ENCODE measurements at regions not wholly inside any gene's neighbourhood (a gene's known extent, or its start where the extent isn't known, plus 50 kb on each side); places are given as distances from the start of the nearest gene placed in this dataset.

DNA sequence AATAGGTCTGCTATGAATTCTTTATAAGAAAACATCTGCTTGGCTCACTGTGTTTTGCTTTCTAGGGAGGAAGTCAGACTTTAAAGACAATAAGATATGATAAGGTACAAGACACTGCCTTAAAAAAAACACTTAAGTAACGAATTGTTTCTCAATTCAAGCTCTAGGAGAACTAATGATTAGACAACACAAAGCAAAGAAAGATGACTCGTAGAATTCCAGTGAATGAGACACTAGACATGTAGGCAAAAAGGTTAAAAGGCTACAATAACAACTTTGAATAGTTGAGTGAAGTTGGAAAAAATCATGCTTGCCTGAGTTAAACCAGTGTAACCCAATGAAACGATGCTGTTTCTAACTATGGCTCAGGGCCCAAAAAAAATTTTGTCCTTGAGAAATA lies 344.4 kb upstream of the ACTRT1 start:
- TF ChIP-seq, protein P1, sequence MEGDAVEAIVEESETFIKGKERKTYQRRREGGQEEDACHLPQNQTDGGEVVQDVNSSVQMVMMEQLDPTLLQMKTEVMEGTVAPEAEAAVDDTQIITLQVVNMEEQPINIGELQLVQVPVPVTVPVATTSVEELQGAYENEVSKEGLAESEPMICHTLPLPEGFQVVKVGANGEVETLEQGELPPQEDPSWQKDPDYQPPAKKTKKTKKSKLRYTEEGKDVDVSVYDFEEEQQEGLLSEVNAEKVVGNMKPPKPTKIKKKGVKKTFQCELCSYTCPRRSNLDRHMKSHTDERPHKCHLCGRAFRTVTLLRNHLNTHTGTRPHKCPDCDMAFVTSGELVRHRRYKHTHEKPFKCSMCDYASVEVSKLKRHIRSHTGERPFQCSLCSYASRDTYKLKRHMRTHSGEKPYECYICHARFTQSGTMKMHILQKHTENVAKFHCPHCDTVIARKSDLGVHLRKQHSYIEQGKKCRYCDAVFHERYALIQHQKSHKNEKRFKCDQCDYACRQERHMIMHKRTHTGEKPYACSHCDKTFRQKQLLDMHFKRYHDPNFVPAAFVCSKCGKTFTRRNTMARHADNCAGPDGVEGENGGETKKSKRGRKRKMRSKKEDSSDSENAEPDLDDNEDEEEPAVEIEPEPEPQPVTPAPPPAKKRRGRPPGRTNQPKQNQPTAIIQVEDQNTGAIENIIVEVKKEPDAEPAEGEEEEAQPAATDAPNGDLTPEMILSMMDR (conservative IDR thresholded peaks at IDR 0.05; ENCODE audit: low read depth, low read length), result no peak
- TF ChIP-seq EZH2 (IDR thresholded peaks at IDR 0.05; ENCODE audit: borderline replicate concordance, low read depth, low read length, poor library complexity, severe bottlenecking), result no peak
